B cell (primary cell): ENCODE measurements at regions not wholly inside any gene's neighbourhood (a gene's known extent, or its start where the extent isn't known, plus 50 kb on each side); places are given as distances from the start of the nearest gene placed in this dataset.

ENCODE experiments used
- ATAC-seq: fragments of 200-7000 bp; cut with Tn5 transposase; one replicate; pipeline ENCODE4 v1.10.0; 2021; ENCODE audit warnings: low read depth, mild to moderate bottlenecking, moderate number of reproducible peaks, moderate library complexity
- CTCF ChIA-PET: fragments of 350-600 bp; sonication (Branson Sonifier 250); formaldehyde crosslinking; loops from one replicate; lab custom pipeline; 2021; ENCODE audit warnings: antibody characterized with exemption, inconsistent platforms; lab: Charles Lee
- POLR2A ChIA-PET: fragments of 350-600 bp; sonication (Branson Sonifier 250); formaldehyde crosslinking; loops from one replicate; lab custom pipeline; 2021; ENCODE audit warnings: antibody characterized with exemption; lab: Charles Lee
- DNase-seq: peaks from one replicate; pipeline ENCODE4 v3.0.0; 2013
- H2AFZ ChIP-seq: 2 replicates; pipeline ENCODE4 v1.6.1; 2012; ENCODE audit warnings: mild to moderate bottlenecking, low read depth, low read length; ENCODE audit not compliant: insufficient read depth, poor library complexity, severe bottlenecking
- H3K27ac ChIP-seq, 2 donors: 1 replicate in 1 of 2; 2 replicates in 1 of 2; pipeline ENCODE4 v1.5.1; 2012 to 2013; ENCODE audit warnings: low read length in 2 of 2, mild to moderate bottlenecking in 2 of 2, moderate library complexity in 1 of 2
- H3K27me3 ChIP-seq, 4 experiments: fragments of 200-600 bp in 1 of 4; sonication (generic) in 1 of 4; replicated peaks in 1 of 4; 1 replicate in 2 of 4; 2 replicates in 2 of 4; pipeline versions ENCODE4 v1.6.1 to v1.7.0; 2013 to 2016; ENCODE audit warnings: low read length in 3 of 4, mild to moderate bottlenecking in 2 of 4, mixed read lengths in 1 of 4, moderate library complexity in 1 of 4; ENCODE audit not compliant: insufficient read depth in 4 of 4, control insufficient read depth in 3 of 4; ENCODE audit errors: control extremely low read depth in 1 of 4
- H3K36me3 ChIP-seq, 2 experiments: replicated peaks in 1 of 2; 1 replicate in 1 of 2; 2 replicates in 1 of 2; pipeline versions ENCODE4 v1.6.1 to v1.7.1; 2013; ENCODE audit warnings: low read length in 1 of 2; ENCODE audit not compliant: insufficient read depth in 2 of 2, control insufficient read depth in 1 of 2; ENCODE audit errors: control extremely low read depth in 1 of 2, extremely low read depth in 1 of 2
- H3K4me1 ChIP-seq, 2 donors: fragments of 200-600 bp in 1 of 2; sonication (generic) in 1 of 2; 1 replicate in 1 of 2; 2 replicates in 1 of 2; pipeline versions ENCODE4 v1.5.1 to v1.6.1; 2013 to 2017; ENCODE audit warnings: low read length in 2 of 2; ENCODE audit not compliant: control insufficient read depth in 2 of 2, insufficient read depth in 2 of 2
- H3K4me2 ChIP-seq: replicated peaks from 2 replicates; pipeline ENCODE3; 2012; ENCODE audit warnings: mild to moderate bottlenecking, low read depth, low read length; ENCODE audit not compliant: poor library complexity, severe bottlenecking
- H3K4me3 ChIP-seq, 5 experiments: fragments of 200-600 bp in 1 of 5; sonication (generic) in 1 of 5; 1 replicate in 3 of 5; 2 replicates in 2 of 5; pipeline versions ENCODE4 v1.5.1 to v1.7.0; 2011 to 2016; ENCODE audit warnings: low read length in 4 of 5, mild to moderate bottlenecking in 4 of 5, low read depth in 2 of 5, control low read depth in 1 of 5, moderate library complexity in 1 of 5; ENCODE audit not compliant: insufficient read depth in 1 of 5; ENCODE audit errors: control extremely low read depth in 1 of 5, extremely low read depth in 1 of 5
- H3K79me2 ChIP-seq: fragments of 200-600 bp; sonication (generic); one replicate; pipeline ENCODE4 v1.6.0; 2016; ENCODE audit warnings: low read length; ENCODE audit not compliant: control insufficient read depth, insufficient read depth
- H3K9ac ChIP-seq: fragments of 200-600 bp; sonication (generic); 2 replicates; pipeline ENCODE4 v1.6.1; 2017; ENCODE audit warnings: mild to moderate bottlenecking, low read length, moderate library complexity
- H3K9me3 ChIP-seq, 3 donors: one replicate each; pipeline versions ENCODE4 v1.6.1 to v1.7.1; 2013; ENCODE audit warnings: low read length in 2 of 3; ENCODE audit not compliant: control insufficient read depth in 2 of 3, insufficient read depth in 1 of 3; ENCODE audit errors: control extremely low read depth in 1 of 3
- H4K20me1 ChIP-seq: 2 replicates; pipeline ENCODE4 v1.6.0; 2012; ENCODE audit warnings: mild to moderate bottlenecking, low read length; ENCODE audit not compliant: insufficient read depth, control insufficient read depth, poor library complexity, severe bottlenecking
- H3K27ac Mint-ChIP-seq: one replicate; pipeline ENCODE4 v1.8.0; 2021; ENCODE audit warnings: mixed read lengths
- H3K27me3 Mint-ChIP-seq: one replicate; pipeline ENCODE4 v1.8.0; 2021; ENCODE audit warnings: mixed read lengths
- H3K4me1 Mint-ChIP-seq: one replicate; pipeline ENCODE4 v1.8.0; 2021; ENCODE audit warnings: mixed read lengths
- H3K4me3 Mint-ChIP-seq: one replicate; pipeline ENCODE4 v1.8.0; 2021; ENCODE audit warnings: mixed read lengths
- H3K9me3 Mint-ChIP-seq: one replicate; pipeline ENCODE4 v1.8.0; 2022; ENCODE audit warnings: mixed read lengths; ENCODE audit not compliant: insufficient read depth
- CTCF ChIP-seq: fragments of 200-600 bp; IDR thresholded peaks from one replicate; pipeline ENCODE4 v1.8.0; 2022; ENCODE audit warnings: antibody characterized with exemption, mild to moderate bottlenecking
- EZH2 ChIP-seq: IDR thresholded peaks from 2 replicates; pipeline ENCODE4 v1.6.1; 2012; ENCODE audit warnings: borderline replicate concordance, low read depth, mild to moderate bottlenecking, moderate library complexity, low read length; ENCODE audit not compliant: insufficient read depth, poor library complexity, severe bottlenecking
- WGBS: methylation state at CpG from one replicate; pipeline ENCODE4 v1.1.5; 2013; ENCODE audit warnings: missing lambda C conversion rate; ENCODE audit not compliant: insufficient coverage; 5-methylcytosine and 5-hydroxymethylcytosine counted together
- intact Hi-C: fragments of 100-400 bp; cut with micrococcal nuclease; formaldehyde crosslinking; loops from one replicate; pipeline ENCODE4 v1.10.0; 2022

- Histone ChIP-seq H3K36me3 (no peaks in the 10 kb centered on the region), H3K27me3 (no peaks in the 10 kb centered on the region), H3K9ac (no peak overlapping the region), H3K9me3 (peaks cover 0 to 15% (median 3%) of the 10 kb centered on the region in 3 donors), H4K20me1 (no peaks in the 10 kb centered on the region), H3K79me2 (no peaks in the 10 kb centered on the region), H3K4me2 (no peak overlapping the region), H2AFZ (no peak overlapping the region), H3K4me1 (no peaks in the 10 kb centered on the region), H3K4me3 (no peak overlapping the region), H3K27ac (no peak overlapping the region)
- H3K9me3 Mint-ChIP-seq, result no peaks in the 10 kb centered on the region
- H3K4me3 Mint-ChIP-seq, result no peak overlapping the region
- DNase-seq (no peak), ATAC-seq (no peak)
- ChIA-PET POLR2A (no interaction called here), CTCF (no interaction called here)
- intact Hi-C loops, result no loop called here
- TF ChIP-seq CTCF, result no peak
- no peak for TF ChIP-seq EZH2
- no peaks in the 10 kb centered on the region for H3K4me1 Mint-ChIP-seq
- H3K27me3 Mint-ChIP-seq, result no peaks in the 10 kb centered on the region
- no peak overlapping the region for H3K27ac Mint-ChIP-seq
Observed at GRCh38 chr4:19254486-19254885, 997.2 kb upstream of the SLIT2 start.

- ATAC-seq (no peak), DNase-seq (no peak)
- Histone ChIP-seq H3K4me3 (no peak overlapping the region), H3K36me3 (no peaks in the 10 kb centered on the region), H4K20me1 (no peaks in the 10 kb centered on the region), H3K79me2 (no peaks in the 10 kb centered on the region), H3K4me2 (no peak overlapping the region), H3K27ac (no peak overlapping the region), H3K9me3 (peaks cover 0 to 13% (median 0%) of the 10 kb centered on the region in 3 donors), H3K27me3 (no peaks in the 10 kb centered on the region), H2AFZ (no peak overlapping the region), H3K9ac (no peak overlapping the region), H3K4me1 (no peaks in the 10 kb centered on the region)
- ChIA-PET CTCF (no interaction called here), POLR2A (no interaction called here)
- Mint-ChIP-seq H3K4me3 (no peak overlapping the region), H3K9me3 (no peaks in the 10 kb centered on the region), H3K27me3 (no peaks in the 10 kb centered on the region), H3K4me1 (no peaks in the 10 kb centered on the region), H3K27ac (no peak overlapping the region)
- no peak for TF ChIP-seq EZH2
- TF ChIP-seq CTCF, result no peak
- intact Hi-C loops, result no loop called here
- 100% methylated on average over 2 of the region's 4 CpGs for WGBS
Observed at GRCh38 chr4:19248023-19248422, 1003.7 kb upstream of the SLIT2 start.
